DMS153 (cell line): ENCODE measurements at regions not wholly inside any gene's neighbourhood (a gene's known extent, or its start where the extent isn't known, plus 50 kb on each side); places are given as distances from the start of the nearest gene placed in this dataset.

ENCODE experiments used
- DNase-seq: peaks from one replicate; lab custom pipeline; 2025; lab: John Stamatoyannopoulos, UW

- no peak for DNase-seq
Observed at GRCh38 chr5:68582284-68582683, 366.7 kb downstream of the PIK3R1 start.

GRCh38 chr5:68587171-68587570 is 371.6 kb downstream of the PIK3R1 start:
- no peak for DNase-seq

- DNase-seq: no peak
Observed at GRCh38 chr5:68591850-68592249, 376.3 kb downstream of the PIK3R1 start.

GRCh38 chr5:68592351-68592750 is 376.8 kb downstream of the PIK3R1 start:
- DNase-seq: no peak

GRCh38 chr5:68593211-68593671 is 377.7 kb downstream of the PIK3R1 start:
- DNase-seq: no peak

GRCh38 chr5:68612972-68613371 is 397.4 kb downstream of the PIK3R1 start:
- DNase-seq: no peak

- DNase-seq: no peak
Observed at GRCh38 chr5:68618501-68618900, 402.9 kb downstream of the PIK3R1 start.

GRCh38 chr5:68627001-68627400 is 411.4 kb downstream of the PIK3R1 start:
- DNase-seq: no peak

GRCh38 chr5:68628082-68628814 is 412.7 kb downstream of the PIK3R1 start:
- no peak for DNase-seq

- DNase-seq: no peak
Observed at GRCh38 chr5:68630354-68630753, 414.8 kb downstream of the PIK3R1 start.

- DNase-seq: no peak
Observed at GRCh38 chr5:68631884-68632283, 416.3 kb downstream of the PIK3R1 start.

- DNase-seq: no peak
Observed at GRCh38 chr5:68641211-68641610, 425.7 kb downstream of the PIK3R1 start.

GRCh38 chr5:68643064-68643463 is 427.5 kb downstream of the PIK3R1 start:
- DNase-seq: no peak

GRCh38 chr5:68644971-68645370 is 429.4 kb downstream of the PIK3R1 start:
- no peak for DNase-seq

- no peak for DNase-seq
Observed at GRCh38 chr5:68646144-68646543, 430.6 kb downstream of the PIK3R1 start.

GRCh38 chr5:68647743-68648142 is 432.2 kb downstream of the PIK3R1 start:
- no peak for DNase-seq

- DNase-seq: no peak
Observed at GRCh38 chr5:68648944-68649857, 433.6 kb downstream of the PIK3R1 start.

GRCh38 chr5:68652534-68652965 is 437.0 kb downstream of the PIK3R1 start:
- DNase-seq: no peak

GRCh38 chr5:68653471-68653870 is 437.9 kb downstream of the PIK3R1 start:
- no peak for DNase-seq

- no peak for DNase-seq
Observed at GRCh38 chr5:68657055-68657961, 436.5 kb upstream of the SLC30A5 start.

- DNase-seq: no peak
Observed at GRCh38 chr5:68658810-68659372, 434.9 kb upstream of the SLC30A5 start.

- no peak for DNase-seq
Observed at GRCh38 chr5:68659881-68660280, 433.9 kb upstream of the SLC30A5 start.
